ENCODE measurements at regions not wholly inside any gene's neighbourhood (a gene's known extent, or its start where the extent isn't known, plus 50 kb on each side); places are given as distances from the start of the nearest gene placed in this dataset.

- TF ChIP-seq CHD7 (IDR thresholded peaks at IDR 0.05; ENCODE audit: insufficient replicate concordance, low read length): no peak
- no peak for TF ChIP-seq RXRA (IDR thresholded peaks at IDR 0.05; ENCODE audit: insufficient read depth, low read depth, low read length)
- no peak for TF ChIP-seq EZH2 (IDR thresholded peaks at IDR 0.05; ENCODE audit: low read depth, low read length, severe bottlenecking)
These were observed 216.1 kb downstream of the TLE1 start (continued) for GRCh38 chr9:81473206-81473605.
